ENCODE measurements at regions not wholly inside any gene's neighbourhood (a gene's known extent, or its start where the extent isn't known, plus 50 kb on each side); places are given as distances from the start of the nearest gene placed in this dataset.
"Not testable (repeated sequence)": the region's sequence is repeated elsewhere in the genome, so short reads cannot be mapped to it uniquely, and the experiment has no call there.

GRCh38 chr2:131829456-131830241, 302.0 kb downstream of the CCDC74A start:
- H2AFZ ChIP-seq (ENCODE audit: control insufficient read depth, low read length); dilution Hi-C loops (cut with MboI; ENCODE audit: extremely low pct_ligation_motif_present, low sequenced_read_pairs); H4K20me1 ChIP-seq (ENCODE audit: control insufficient read depth, extremely low read depth, insufficient read depth, low read length); H3K9me3 ChIP-seq (ENCODE audit: control insufficient read depth, low read depth, low read length); H3K36me3 ChIP-seq (ENCODE audit: control insufficient read depth in 2 of 2, extremely low read depth in 1 of 2, insufficient read depth in 2 of 2, low read length in 2 of 2); H3K4me3 ChIP-seq (ENCODE audit: control insufficient read depth in 2 of 3, extremely low read depth in 1 of 3, insufficient read depth in 2 of 3, low read depth in 1 of 3, low read length in 3 of 3); H3K27ac ChIP-seq (ENCODE audit: control insufficient read depth, insufficient read depth, low read length); H3K9me1 ChIP-seq (ENCODE audit: control insufficient read depth, extremely low read depth, insufficient read depth, low read length); H3K79me2 ChIP-seq (ENCODE audit: control insufficient read depth, insufficient read depth, low read length); H3K4me2 ChIP-seq (ENCODE audit: control insufficient read depth, extremely low read depth, insufficient read depth, low read depth, low read length); H3K9ac ChIP-seq (ENCODE audit: control insufficient read depth, extremely low read depth, insufficient read depth, low read length); H3K27me3 ChIP-seq (ENCODE audit: control insufficient read depth, extremely low read depth, insufficient read depth, low read length); H3K4me1 ChIP-seq (ENCODE audit: control insufficient read depth, extremely low read depth, insufficient read depth, low read length); DNase-seq (ENCODE audit: low read depth, low spot score); FAIRE-seq: not testable (repeated sequence)

- H3K27me3 ChIP-seq (ENCODE audit: control insufficient read depth, extremely low read depth, insufficient read depth, low read length); H3K36me3 ChIP-seq (ENCODE audit: control insufficient read depth in 2 of 2, extremely low read depth in 1 of 2, insufficient read depth in 2 of 2, low read length in 2 of 2); H3K4me2 ChIP-seq (ENCODE audit: control insufficient read depth, extremely low read depth, insufficient read depth, low read depth, low read length); H3K27ac ChIP-seq (ENCODE audit: control insufficient read depth, insufficient read depth, low read length); H3K4me3 ChIP-seq (ENCODE audit: control insufficient read depth in 2 of 3, extremely low read depth in 1 of 3, insufficient read depth in 2 of 3, low read depth in 1 of 3, low read length in 3 of 3); DNase-seq (ENCODE audit: low read depth, low spot score); H3K79me2 ChIP-seq (ENCODE audit: control insufficient read depth, insufficient read depth, low read length); H3K4me1 ChIP-seq (ENCODE audit: control insufficient read depth, extremely low read depth, insufficient read depth, low read length); H3K9me3 ChIP-seq (ENCODE audit: control insufficient read depth, low read depth, low read length); H3K9me1 ChIP-seq (ENCODE audit: control insufficient read depth, extremely low read depth, insufficient read depth, low read length); H3K9ac ChIP-seq (ENCODE audit: control insufficient read depth, extremely low read depth, insufficient read depth, low read length); dilution Hi-C loops (cut with MboI; ENCODE audit: extremely low pct_ligation_motif_present, low sequenced_read_pairs); H4K20me1 ChIP-seq (ENCODE audit: control insufficient read depth, extremely low read depth, insufficient read depth, low read length); H2AFZ ChIP-seq (ENCODE audit: control insufficient read depth, low read length); FAIRE-seq: not testable (repeated sequence)
Measured at GRCh38 chr2:131830242-131830945, 302.7 kb downstream of the CCDC74A start.

GRCh38 chr2:131830946-131831310, 303.2 kb downstream of the CCDC74A start:
- H3K9me1 ChIP-seq (ENCODE audit: control insufficient read depth, extremely low read depth, insufficient read depth, low read length); H3K79me2 ChIP-seq (ENCODE audit: control insufficient read depth, insufficient read depth, low read length); FAIRE-seq; H3K27me3 ChIP-seq (ENCODE audit: control insufficient read depth, extremely low read depth, insufficient read depth, low read length); H3K9ac ChIP-seq (ENCODE audit: control insufficient read depth, extremely low read depth, insufficient read depth, low read length); H3K4me1 ChIP-seq (ENCODE audit: control insufficient read depth, extremely low read depth, insufficient read depth, low read length); H3K27ac ChIP-seq (ENCODE audit: control insufficient read depth, insufficient read depth, low read length); H3K36me3 ChIP-seq (ENCODE audit: control insufficient read depth in 2 of 2, extremely low read depth in 1 of 2, insufficient read depth in 2 of 2, low read length in 2 of 2); DNase-seq (ENCODE audit: low read depth, low spot score); H4K20me1 ChIP-seq (ENCODE audit: control insufficient read depth, extremely low read depth, insufficient read depth, low read length); H2AFZ ChIP-seq (ENCODE audit: control insufficient read depth, low read length); H3K4me2 ChIP-seq (ENCODE audit: control insufficient read depth, extremely low read depth, insufficient read depth, low read depth, low read length); dilution Hi-C loops (cut with MboI; ENCODE audit: extremely low pct_ligation_motif_present, low sequenced_read_pairs); H3K9me3 ChIP-seq (ENCODE audit: control insufficient read depth, low read depth, low read length); H3K4me3 ChIP-seq (ENCODE audit: control insufficient read depth in 2 of 3, extremely low read depth in 1 of 3, insufficient read depth in 2 of 3, low read depth in 1 of 3, low read length in 3 of 3): not testable (repeated sequence)
